GM12891 (cell line): ENCODE measurements at regions not wholly inside any gene's neighbourhood (a gene's known extent, or its start where the extent isn't known, plus 50 kb on each side); places are given as distances from the start of the nearest gene placed in this dataset.

Source experiments
- DNase-seq: peaks from one replicate; pipeline ENCODE4 v3.0.0; 2011; ENCODE audit warnings: low spot score; ENCODE audit not compliant: insufficient read length
- FAIRE-seq: peaks from 2 replicates; lab custom pipeline; 2011; peaks lifted over from hg19 to GRCh38; lab: Jason Lieb, UNC
- PAX5 ChIP-seq: IDR thresholded peaks from 2 replicates; pipeline ENCODE4 v1.6.1; 2011; ENCODE audit warnings: low read length, moderate library complexity, mild to moderate bottlenecking; ENCODE audit not compliant: insufficient read depth, severe bottlenecking
- POLR2A ChIP-seq: IDR thresholded peaks from 2 replicates; pipeline ENCODE4 v1.6.1; 2011; ENCODE audit warnings: low read depth, low read length, control low read depth
- POLR2AphosphoS5 ChIP-seq: IDR thresholded peaks from 2 replicates; pipeline ENCODE4 v1.6.1; 2011; ENCODE audit warnings: low read depth, low read length, control low read depth
- POU2F2 ChIP-seq: IDR thresholded peaks from 2 replicates; pipeline ENCODE4 v1.6.1; 2011; ENCODE audit warnings: low read depth, mild to moderate bottlenecking, control low read depth, low read length, moderate library complexity
- SPI1 ChIP-seq: IDR thresholded peaks from 2 replicates; pipeline ENCODE4 v1.6.1; 2011; ENCODE audit warnings: low read depth, low read length, control low read depth
- TAF1 ChIP-seq: IDR thresholded peaks from 2 replicates; pipeline ENCODE4 v1.6.1; 2011; ENCODE audit warnings: low read depth, low read length, control low read depth

DNA sequence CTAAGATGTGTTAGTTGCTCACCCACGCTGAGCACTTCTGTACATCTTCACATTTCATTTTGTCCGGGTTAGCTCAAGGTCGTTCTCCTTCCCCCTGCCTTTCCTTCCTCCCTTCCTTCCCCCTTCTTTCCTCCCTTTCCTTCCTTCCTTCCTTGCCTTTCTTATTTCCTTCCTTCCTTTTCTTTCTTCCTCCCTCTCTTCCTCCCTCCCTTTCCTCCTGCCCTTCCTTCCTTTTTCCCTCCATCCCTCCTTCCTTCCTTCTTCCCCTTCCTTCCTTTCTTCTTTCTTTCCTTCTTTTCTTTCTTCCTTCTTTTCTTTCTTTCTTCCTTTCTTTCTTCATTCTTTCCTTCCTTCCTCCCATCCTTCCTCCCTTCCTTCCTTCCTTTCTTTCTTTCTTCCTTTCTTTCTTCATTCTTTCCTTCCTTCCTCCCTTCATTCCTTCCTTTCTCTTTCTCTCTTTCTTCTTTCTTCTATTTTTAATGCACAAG, 129.8 kb downstream of the FAM174B start:
- DNase-seq, result no peak
- no peak for FAIRE-seq

DNA sequence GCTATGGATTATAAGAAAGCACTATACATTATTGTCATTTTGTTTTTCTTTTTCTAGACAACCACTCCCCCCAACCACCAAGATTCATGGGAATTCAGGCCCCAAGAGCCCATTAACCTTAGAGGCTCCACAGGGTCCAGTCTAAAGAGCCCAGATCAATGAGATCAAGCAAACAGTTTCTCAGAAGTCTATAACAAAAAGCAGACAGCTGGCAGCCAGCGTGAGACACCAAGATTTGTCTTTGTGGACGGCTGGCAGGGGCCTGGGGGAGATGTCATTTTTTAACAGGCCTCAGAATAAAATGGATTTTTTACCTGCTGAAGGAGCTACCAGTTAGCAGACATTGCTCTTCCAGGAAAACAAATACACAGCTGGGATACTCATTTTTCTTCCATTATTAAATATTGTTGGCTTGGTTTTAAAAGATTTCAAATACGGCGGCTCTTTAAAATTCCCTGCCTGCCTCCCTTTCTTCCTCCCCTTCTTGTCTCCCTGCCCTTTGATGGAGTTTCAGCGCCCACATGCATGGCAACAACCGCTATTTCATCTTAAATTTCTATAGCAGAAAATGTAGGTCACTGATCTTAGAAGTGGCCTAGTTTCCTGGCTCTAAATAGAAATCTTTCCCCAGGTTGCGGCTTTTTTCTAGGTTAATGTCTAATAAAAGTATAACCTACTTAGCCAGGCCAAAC, 130.6 kb downstream of the FAM174B start:
- no peak for FAIRE-seq
- no peak for TF ChIP-seq SPI1
- TF ChIP-seq POLR2A, result no peak
- TF ChIP-seq PAX5, result no peak

More for the DNA sequence above, 129.8 kb downstream of the FAM174B start:
- TF ChIP-seq POU2F2 (no peak), SPI1 (no peak), POLR2A (no peak), PAX5 (no peak), POLR2AphosphoS5 (no peak), TAF1 (no peak)

GRCh38 chr15:92524161-92524560, 130.5 kb downstream of the ST8SIA2 start:
- DNase-seq, result no peak
- no peak for FAIRE-seq
- no peak for TF ChIP-seq TAF1
- no peak for TF ChIP-seq POLR2AphosphoS5
- no peak for TF ChIP-seq POU2F2
- no peak for TF ChIP-seq SPI1
- no peak for TF ChIP-seq PAX5
- no peak for TF ChIP-seq POLR2A

More for the DNA sequence above, 130.6 kb downstream of the FAM174B start:
- no peak for DNase-seq

- FAIRE-seq, result no peak
- no peak for DNase-seq
- TF ChIP-seq POLR2A, result no peak
- no peak for TF ChIP-seq PAX5
- TF ChIP-seq POU2F2, result no peak
- no peak for TF ChIP-seq SPI1
- no peak for TF ChIP-seq TAF1
- no peak for TF ChIP-seq POLR2AphosphoS5
Observed at GRCh38 chr15:92523176-92523575, 129.5 kb downstream of the ST8SIA2 start.

- peak; percentile 53 for DNase-seq
- TF ChIP-seq POU2F2, result peak; percentile 75; the same call in 1 of the 2 replicates
- TF ChIP-seq POLR2AphosphoS5, result no peak
- FAIRE-seq, result peak; percentile 87
Observed at GRCh38 chr15:92521624-92522008, 127.9 kb downstream of the ST8SIA2 start.

- no peak for DNase-seq
Observed at GRCh38 chr15:92520914-92521623, 127.4 kb downstream of the ST8SIA2 start.

DNA sequence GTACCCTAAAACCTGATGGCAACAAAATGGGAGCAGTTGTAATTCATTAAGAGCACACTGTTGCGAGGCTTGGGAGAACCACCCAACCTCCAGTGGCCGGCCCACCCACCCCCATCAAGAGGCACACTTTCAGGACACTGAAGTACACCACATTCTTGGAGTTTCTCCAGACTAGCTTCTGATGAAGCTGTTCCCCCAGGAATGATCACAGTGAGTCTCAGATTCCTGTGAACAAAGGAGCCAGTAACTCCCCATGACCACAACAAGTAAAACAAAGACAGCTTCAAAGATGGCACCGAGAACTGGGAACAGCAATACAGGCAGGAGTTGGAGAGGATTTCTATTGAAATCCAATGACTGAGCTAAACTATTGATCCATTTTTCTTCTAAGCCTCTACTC, 126.0 kb downstream of the ST8SIA2 start:
- DNase-seq (no peak), FAIRE-seq (no peak)
- TF ChIP-seq POLR2AphosphoS5 (no peak), TAF1 (no peak), SPI1 (no peak)

More at GRCh38 chr15:92520914-92521623, 127.4 kb downstream of the ST8SIA2 start:
- FAIRE-seq, result no peak
- TF ChIP-seq PAX5 (no peak), TAF1 (no peak), POLR2A (no peak), SPI1 (no peak), POLR2AphosphoS5 (no peak), POU2F2 (no peak)
